ENCODE measurements at regions not wholly inside any gene's neighbourhood (a gene's known extent, or its start where the extent isn't known, plus 50 kb on each side); places are given as distances from the start of the nearest gene placed in this dataset.

GRCh38 chr21:34020983-34021553, 52.3 kb upstream of the MRPS6 start:
- TF ChIP-seq, protein P1, sequence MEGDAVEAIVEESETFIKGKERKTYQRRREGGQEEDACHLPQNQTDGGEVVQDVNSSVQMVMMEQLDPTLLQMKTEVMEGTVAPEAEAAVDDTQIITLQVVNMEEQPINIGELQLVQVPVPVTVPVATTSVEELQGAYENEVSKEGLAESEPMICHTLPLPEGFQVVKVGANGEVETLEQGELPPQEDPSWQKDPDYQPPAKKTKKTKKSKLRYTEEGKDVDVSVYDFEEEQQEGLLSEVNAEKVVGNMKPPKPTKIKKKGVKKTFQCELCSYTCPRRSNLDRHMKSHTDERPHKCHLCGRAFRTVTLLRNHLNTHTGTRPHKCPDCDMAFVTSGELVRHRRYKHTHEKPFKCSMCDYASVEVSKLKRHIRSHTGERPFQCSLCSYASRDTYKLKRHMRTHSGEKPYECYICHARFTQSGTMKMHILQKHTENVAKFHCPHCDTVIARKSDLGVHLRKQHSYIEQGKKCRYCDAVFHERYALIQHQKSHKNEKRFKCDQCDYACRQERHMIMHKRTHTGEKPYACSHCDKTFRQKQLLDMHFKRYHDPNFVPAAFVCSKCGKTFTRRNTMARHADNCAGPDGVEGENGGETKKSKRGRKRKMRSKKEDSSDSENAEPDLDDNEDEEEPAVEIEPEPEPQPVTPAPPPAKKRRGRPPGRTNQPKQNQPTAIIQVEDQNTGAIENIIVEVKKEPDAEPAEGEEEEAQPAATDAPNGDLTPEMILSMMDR (conservative IDR thresholded peaks at IDR 0.05): no peak
- TF ChIP-seq EZH2 (IDR thresholded peaks at IDR 0.05; ENCODE audit: low read depth): no peak
